ENCODE measurements at regions not wholly inside any gene's neighbourhood (a gene's known extent, or its start where the extent isn't known, plus 50 kb on each side); places are given as distances from the start of the nearest gene placed in this dataset.

DNA sequence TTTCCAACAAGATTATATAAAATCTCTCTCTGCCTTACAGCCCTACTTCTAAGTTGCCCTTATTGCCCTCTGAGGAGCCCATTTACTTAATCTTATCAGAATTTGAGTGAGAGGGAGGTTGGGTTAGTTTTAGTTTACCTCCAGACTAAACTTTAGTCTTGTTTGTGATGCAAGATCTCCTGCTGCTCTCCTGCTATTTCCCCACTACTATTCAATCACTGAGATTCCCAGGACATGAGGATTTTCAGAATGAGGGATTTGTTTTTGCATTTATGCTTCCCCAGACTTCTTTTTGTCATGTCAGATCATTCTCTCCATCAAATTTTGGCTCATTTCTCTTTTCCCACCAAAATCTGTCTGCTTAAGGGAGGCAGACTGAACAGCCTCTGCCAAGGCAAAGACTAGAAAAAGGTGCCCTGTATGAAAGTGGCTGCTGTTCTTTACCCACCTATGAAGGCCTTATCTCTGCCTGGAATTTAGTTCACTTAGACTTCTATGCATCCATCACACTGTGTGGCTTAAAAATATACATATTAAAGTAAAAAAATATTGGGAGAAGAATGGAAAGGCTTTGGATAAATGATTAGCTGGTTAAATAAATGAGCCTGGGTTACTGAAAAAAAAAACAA is 401.3 kb downstream of the PID1 start:
- TF ChIP-seq CTCF (IDR thresholded peaks at IDR 0.05; ENCODE audit: insufficient read depth, low read length, poor library complexity, severe bottlenecking), result no peak
- Histone ChIP-seq H3K36me3 (ENCODE audit: control insufficient read depth, insufficient read depth, low read length) (no peaks in the 10 kb centered on the region), H3K4me3 (replicated peaks; ENCODE audit: low read depth, low read length) (no peak overlapping the region), H3K27me3 (replicated peaks; ENCODE audit: control insufficient read depth, insufficient read depth, low read length) (no peaks in the 10 kb centered on the region)
- DNase-seq (ENCODE audit: extremely low read depth, insufficient read length), result no peak

DNA sequence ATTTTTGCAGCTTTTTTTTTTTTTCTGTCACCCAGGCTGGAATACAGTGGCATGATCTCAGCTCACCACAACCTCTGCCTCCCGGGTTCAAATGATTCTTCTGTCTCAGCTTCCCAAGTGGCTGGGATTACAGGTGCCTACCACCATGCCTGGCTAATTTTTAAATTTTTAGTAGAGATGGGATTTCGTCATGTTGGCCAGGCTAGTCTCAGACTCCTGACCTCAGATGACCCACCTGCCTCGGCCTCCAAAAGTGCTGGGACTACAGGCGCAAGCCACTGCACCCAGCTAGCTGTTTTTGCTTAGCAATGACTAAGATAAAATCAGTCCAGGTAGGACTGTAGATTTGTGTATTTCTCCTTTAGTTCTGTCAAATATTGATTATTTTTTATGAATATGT is 403.7 kb downstream of the PID1 start:
- H3K4me3 ChIP-seq (replicated peaks; ENCODE audit: low read depth, low read length), result no peak overlapping the region
- TF ChIP-seq CTCF (IDR thresholded peaks at IDR 0.05; ENCODE audit: insufficient read depth, low read length, poor library complexity, severe bottlenecking), result no peak

GRCh38 chr2:228866781-228867180 is 404.3 kb downstream of the PID1 start:
- no peak for DNase-seq (ENCODE audit: extremely low read depth, insufficient read length)
- H3K27me3 ChIP-seq (replicated peaks; ENCODE audit: control insufficient read depth, insufficient read depth, low read length), result no peaks in the 10 kb centered on the region
- H3K4me3 ChIP-seq (replicated peaks; ENCODE audit: low read depth, low read length), result no peak overlapping the region
- no peak for TF ChIP-seq CTCF (IDR thresholded peaks at IDR 0.05; ENCODE audit: insufficient read depth, low read length, poor library complexity, severe bottlenecking)
- no peaks in the 10 kb centered on the region for H3K36me3 ChIP-seq (ENCODE audit: control insufficient read depth, insufficient read depth, low read length)

More for the DNA sequence above, 403.7 kb downstream of the PID1 start:
- Histone ChIP-seq H3K36me3 (ENCODE audit: control insufficient read depth, insufficient read depth, low read length) (no peaks in the 10 kb centered on the region), H3K27me3 (replicated peaks; ENCODE audit: control insufficient read depth, insufficient read depth, low read length) (no peaks in the 10 kb centered on the region)
- no peak for DNase-seq (ENCODE audit: extremely low read depth, insufficient read length)

DNA sequence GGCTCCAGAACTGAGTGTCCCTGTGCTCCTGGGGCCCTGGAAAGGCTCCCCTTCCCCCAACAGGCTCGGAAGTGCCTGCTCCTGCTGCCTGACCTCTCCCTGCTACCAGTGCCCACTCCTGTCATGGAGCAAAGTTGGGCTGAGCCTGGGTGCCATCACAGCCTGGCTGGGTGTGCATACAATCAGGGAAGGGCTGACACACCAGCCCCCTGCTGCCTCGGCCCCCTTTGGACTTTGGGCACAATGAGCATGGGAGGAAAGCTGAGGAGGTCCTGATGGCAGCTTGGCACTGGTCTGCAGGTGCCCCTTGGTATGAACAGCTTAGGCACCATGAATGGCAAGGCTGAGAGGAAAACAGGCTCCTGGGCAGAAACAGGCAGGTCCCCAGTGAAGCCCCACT is 405.0 kb downstream of the PID1 start:
- H3K27me3 ChIP-seq (replicated peaks; ENCODE audit: control insufficient read depth, insufficient read depth, low read length), result no peaks in the 10 kb centered on the region
- TF ChIP-seq CTCF (IDR thresholded peaks at IDR 0.05; ENCODE audit: insufficient read depth, low read length, poor library complexity, severe bottlenecking), result no peak
- no peaks in the 10 kb centered on the region for H3K36me3 ChIP-seq (ENCODE audit: control insufficient read depth, insufficient read depth, low read length)
- H3K4me3 ChIP-seq (replicated peaks; ENCODE audit: low read depth, low read length), result no peak overlapping the region
- no peak for DNase-seq (ENCODE audit: extremely low read depth, insufficient read length)

DNA sequence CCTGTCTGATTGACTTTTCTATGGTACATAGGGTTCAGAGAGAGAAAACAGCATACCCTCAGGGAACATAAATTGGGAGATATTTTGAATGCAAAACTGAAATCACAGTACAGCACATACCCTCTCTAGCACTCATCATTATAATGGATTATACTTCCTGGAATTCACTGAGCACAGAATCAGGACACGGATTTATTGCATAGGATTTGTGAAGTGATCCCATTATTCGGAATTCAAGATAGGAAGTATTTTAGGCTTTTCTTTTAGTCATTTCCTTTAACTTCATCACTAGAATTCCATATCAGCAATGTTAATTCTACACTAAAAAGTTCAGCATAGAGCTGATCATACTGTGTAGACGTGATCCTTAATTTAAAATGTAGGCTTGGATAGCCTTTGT is 407.0 kb downstream of the PID1 start:
- no peak overlapping the region for H3K4me3 ChIP-seq (replicated peaks; ENCODE audit: low read depth, low read length)
- H3K27me3 ChIP-seq (replicated peaks; ENCODE audit: control insufficient read depth, insufficient read depth, low read length), result no peaks in the 10 kb centered on the region
- TF ChIP-seq CTCF (IDR thresholded peaks at IDR 0.05; ENCODE audit: insufficient read depth, low read length, poor library complexity, severe bottlenecking), result no peak
- DNase-seq (ENCODE audit: extremely low read depth, insufficient read length), result no peak
- H3K36me3 ChIP-seq (ENCODE audit: control insufficient read depth, insufficient read depth, low read length), result no peaks in the 10 kb centered on the region

All from GM06990 (cell line).